Mesodermal cell (in vitro differentiated cells): ENCODE measurements at regions not wholly inside any gene's neighbourhood (a gene's known extent, or its start where the extent isn't known, plus 50 kb on each side); places are given as distances from the start of the nearest gene placed in this dataset.

Experiments used
- H3K27ac ChIP-seq: 2 replicates; pipeline ENCODE4 v1.7.0; 2013; ENCODE audit warnings: mild to moderate bottlenecking, low read depth, low read length, moderate library complexity; ENCODE audit not compliant: severe bottlenecking
- H3K36me3 ChIP-seq: 2 replicates; pipeline ENCODE4 v1.7.1; 2013; ENCODE audit warnings: mild to moderate bottlenecking, low read length, moderate library complexity; ENCODE audit not compliant: control insufficient read depth, insufficient read depth
- H3K4me1 ChIP-seq: one replicate; pipeline ENCODE4 v1.7.1; 2013; ENCODE audit warnings: mild to moderate bottlenecking, low read length; ENCODE audit not compliant: insufficient read depth, control insufficient read depth, poor library complexity, severe bottlenecking
- H3K4me3 ChIP-seq: 2 replicates; pipeline ENCODE4 v1.7.0; 2013; ENCODE audit warnings: low read length, control low read depth, mild to moderate bottlenecking; ENCODE audit not compliant: insufficient read depth, poor library complexity, severe bottlenecking; ENCODE audit errors: extremely low read depth
- H3K9me3 ChIP-seq: 2 replicates; pipeline ENCODE4 v1.7.1; 2013; ENCODE audit warnings: mild to moderate bottlenecking, low read length, moderate library complexity; ENCODE audit not compliant: control insufficient read depth
- WGBS, 2 experiments: methylation state at CpG; one replicate each; pipeline ENCODE4 v1.1.5; 2013; ENCODE audit warnings: missing lambda C conversion rate in 2 of 2; ENCODE audit not compliant: insufficient coverage in 2 of 2; 5-methylcytosine and 5-hydroxymethylcytosine counted together

GRCh38 chr18:34959211-34959829, 81.9 kb upstream of the MAPRE2 start:
- no peak overlapping the region for H3K4me3 ChIP-seq
- no peaks in the 10 kb centered on the region for H3K9me3 ChIP-seq
- no peak overlapping the region for H3K27ac ChIP-seq
- H3K36me3 ChIP-seq = no peaks in the 10 kb centered on the region
- 80 to 100% methylated on average over 1 of the region's 1 CpG for WGBS, 2 experiments
- peaks cover 15% of the 10 kb centered on the region for H3K4me1 ChIP-seq

DNA sequence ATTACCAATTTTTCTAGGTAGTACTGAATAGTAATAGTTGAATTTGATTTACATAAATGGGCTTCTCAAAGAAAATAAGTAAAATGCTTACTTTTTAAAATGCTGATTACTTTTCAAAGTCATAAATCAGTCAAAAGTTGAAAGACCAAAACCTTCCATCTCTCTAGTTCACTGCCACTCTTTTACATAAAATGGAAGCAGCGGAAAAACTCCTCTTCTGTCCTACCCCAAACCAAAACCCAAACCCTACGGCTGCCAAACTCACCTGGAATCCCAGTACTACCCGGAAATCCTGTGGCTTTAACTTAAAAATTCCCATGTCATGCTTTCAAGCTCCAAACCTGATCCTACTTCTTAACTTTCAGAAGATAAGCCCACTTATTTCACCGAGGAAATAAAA, 81.2 kb upstream of the MAPRE2 start:
- H3K27ac ChIP-seq = no peak overlapping the region
- 95 to 96% methylated on average over 3 of the region's 4 CpGs for WGBS, 2 experiments
- no peak overlapping the region for H3K4me3 ChIP-seq
- H3K9me3 ChIP-seq = no peaks in the 10 kb centered on the region
- peaks cover 15% of the 10 kb centered on the region for H3K4me1 ChIP-seq
- H3K36me3 ChIP-seq = no peaks in the 10 kb centered on the region

- Histone ChIP-seq H3K4me3 (no peak overlapping the region), H3K4me1 (no peaks in the 10 kb centered on the region), H3K9me3 (no peaks in the 10 kb centered on the region), H3K36me3 (no peaks in the 10 kb centered on the region), H3K27ac (no peak overlapping the region)
- 80 to 100% methylated on average over 1 of the region's 1 CpG for WGBS, 2 experiments
Observed at GRCh38 chr18:34965108-34965507, 76.1 kb upstream of the MAPRE2 start.

DNA sequence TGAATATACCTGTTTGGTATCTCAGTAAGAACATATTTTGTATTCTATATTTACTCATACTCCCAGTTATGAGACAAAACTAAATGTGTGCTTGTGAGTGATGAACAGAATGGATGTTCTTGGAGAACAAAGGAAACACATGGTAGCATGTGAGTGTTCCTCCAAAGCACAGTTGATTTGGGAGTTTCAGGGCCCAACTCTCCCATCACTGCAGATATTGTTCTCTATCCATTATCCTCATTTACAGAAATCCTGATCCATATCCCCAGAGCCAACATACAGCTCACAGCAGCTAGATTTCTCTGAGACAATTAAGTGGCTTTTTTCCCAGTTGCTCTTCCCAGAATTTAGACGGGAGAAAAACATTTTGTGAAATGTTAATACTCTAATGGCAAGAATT, 75.6 kb upstream of the MAPRE2 start:
- Histone ChIP-seq H3K4me3 (no peak overlapping the region), H3K36me3 (no peaks in the 10 kb centered on the region), H3K9me3 (no peaks in the 10 kb centered on the region), H3K27ac (no peak overlapping the region), H3K4me1 (no peaks in the 10 kb centered on the region)
- WGBS, 2 experiments = 60 to 100% methylated on average over 1 of the region's 1 CpG

GRCh38 chr18:34970106-34970505, 71.1 kb upstream of the MAPRE2 start:
- Histone ChIP-seq H3K9me3 (no peaks in the 10 kb centered on the region), H3K4me1 (no peaks in the 10 kb centered on the region), H3K27ac (no peak overlapping the region), H3K4me3 (no peak overlapping the region), H3K36me3 (no peaks in the 10 kb centered on the region)
- WGBS, 2 experiments = 63 to 79% methylated on average over 3 of the region's 3 CpGs

DNA sequence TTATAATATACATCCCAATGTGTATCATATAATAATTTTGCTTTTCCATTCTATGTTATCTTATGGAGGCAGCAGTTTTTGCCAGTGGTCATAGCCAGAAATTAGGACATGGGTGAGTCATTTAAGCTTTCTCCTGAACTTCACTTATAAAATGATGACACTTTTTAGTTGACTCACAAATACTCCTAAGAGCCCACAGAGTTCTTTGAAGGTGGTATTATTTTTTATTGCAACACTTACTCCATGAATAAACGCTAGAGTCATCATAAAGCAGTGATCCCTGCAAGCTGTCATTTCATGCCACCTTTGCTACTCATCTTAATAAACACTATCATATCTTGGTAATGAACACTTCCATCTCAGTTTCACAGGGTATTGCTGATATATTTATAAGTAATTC, 69.9 kb upstream of the MAPRE2 start:
- Histone ChIP-seq H3K4me1 (no peaks in the 10 kb centered on the region), H3K36me3 (no peaks in the 10 kb centered on the region), H3K4me3 (no peak overlapping the region), H3K9me3 (no peaks in the 10 kb centered on the region), H3K27ac (no peak overlapping the region)
- WGBS, 2 experiments = no CpG with 5 or more reads among the region's 1 CpG

- WGBS, 2 experiments = 89 to 100% methylated on average over 1 of the region's 2 CpGs
Observed at GRCh38 chr18:34972765-34973414, 68.3 kb upstream of the MAPRE2 start.

GRCh38 chr18:34976123-34976522, 65.1 kb upstream of the MAPRE2 start:
- 16 to 38% methylated on average over 4 to 6 of the region's 10 CpGs for WGBS, 2 experiments
- peak overlapping the region; percentile 85 for H3K4me3 ChIP-seq
- no peaks in the 10 kb centered on the region for H3K36me3 ChIP-seq
- no peaks in the 10 kb centered on the region for H3K4me1 ChIP-seq
- H3K9me3 ChIP-seq = no peaks in the 10 kb centered on the region
- H3K27ac ChIP-seq = no peak overlapping the region

More at GRCh38 chr18:34972765-34973414, 68.3 kb upstream of the MAPRE2 start:
- Histone ChIP-seq H3K27ac (no peak overlapping the region), H3K36me3 (no peaks in the 10 kb centered on the region), H3K9me3 (no peaks in the 10 kb centered on the region), H3K4me1 (no peaks in the 10 kb centered on the region), H3K4me3 (no peak overlapping the region)

- 0% methylated on average over 17 to 19 of the region's 19 CpGs for WGBS, 2 experiments
- H3K27ac ChIP-seq = no peak overlapping the region
Observed at GRCh38 chr18:34976534-34976898, 64.7 kb upstream of the MAPRE2 start.

GRCh38 chr18:34976899-34977837, 64.0 kb upstream of the MAPRE2 start:
- Histone ChIP-seq H3K36me3 (no peaks in the 10 kb centered on the region), H3K27ac (peak overlapping the region; percentile 95), H3K4me3 (peak overlapping the region; percentile 85), H3K4me1 (no peaks in the 10 kb centered on the region), H3K9me3 (no peaks in the 10 kb centered on the region)
- WGBS, 2 experiments = 0 to 1% methylated on average over 53 to 65 of the region's 82 CpGs

More at GRCh38 chr18:34976534-34976898, 64.7 kb upstream of the MAPRE2 start:
- no peaks in the 10 kb centered on the region for H3K9me3 ChIP-seq
- H3K4me1 ChIP-seq = no peaks in the 10 kb centered on the region
- H3K4me3 ChIP-seq = peak overlapping the region; percentile 85
- no peaks in the 10 kb centered on the region for H3K36me3 ChIP-seq
